ENCODE measurements at regions not wholly inside any gene's neighbourhood (a gene's known extent, or its start where the extent isn't known, plus 50 kb on each side); places are given as distances from the start of the nearest gene placed in this dataset.

DNA sequence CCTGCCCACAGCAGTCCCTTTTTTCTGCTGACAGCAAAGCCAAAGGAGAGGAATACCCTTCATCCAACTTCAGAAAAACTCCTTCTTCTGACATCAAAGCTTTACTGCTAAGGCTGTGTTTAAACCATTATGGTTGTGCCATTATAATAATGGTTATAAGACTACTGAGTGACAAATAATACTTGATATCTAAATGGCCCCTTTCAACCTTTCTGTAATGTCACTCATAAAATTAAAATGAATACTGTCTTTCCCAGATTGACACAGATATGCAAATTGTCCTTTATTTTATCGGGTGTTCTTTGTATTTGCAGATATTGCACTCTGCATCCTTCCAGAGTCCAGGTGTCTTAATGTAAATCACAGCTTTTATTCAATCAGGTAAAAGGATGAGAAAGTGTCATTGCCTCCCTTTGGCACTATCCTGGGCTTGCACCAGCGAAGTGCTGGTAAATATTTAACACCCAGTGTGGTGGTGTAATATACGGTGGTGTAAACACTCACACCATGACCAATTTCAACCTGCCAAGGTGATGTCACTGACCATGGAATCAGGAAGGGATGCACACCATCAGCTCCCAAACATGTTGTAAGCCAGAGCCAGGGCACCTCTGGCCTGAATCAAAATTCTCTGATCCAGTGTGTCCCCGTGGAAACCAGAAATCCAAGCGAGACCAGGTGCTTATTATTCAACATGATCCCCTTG lies 139.4 kb upstream of the TENM3 start:
- Histone ChIP-seq H3K36me3 (ENCODE audit: low read depth) (no peaks in the 10 kb centered on the region), H3K4me3 (ENCODE audit: severe bottlenecking) (no peak overlapping the region), H3K27ac (ENCODE audit: poor library complexity, severe bottlenecking) (no peak overlapping the region), H3K4me1 (ENCODE audit: insufficient read depth, poor library complexity, severe bottlenecking) (no peaks in the 10 kb centered on the region), H3K27me3 (ENCODE audit: insufficient read depth, poor library complexity, severe bottlenecking) (no peaks in the 10 kb centered on the region), H3K9me3 (ENCODE audit: severe bottlenecking) (no peaks in the 10 kb centered on the region)
- ATAC-seq (ENCODE audit: low read depth) (no peak), DNase-seq (ENCODE audit: low spot score) (no peak)
- TF ChIP-seq, protein P1, sequence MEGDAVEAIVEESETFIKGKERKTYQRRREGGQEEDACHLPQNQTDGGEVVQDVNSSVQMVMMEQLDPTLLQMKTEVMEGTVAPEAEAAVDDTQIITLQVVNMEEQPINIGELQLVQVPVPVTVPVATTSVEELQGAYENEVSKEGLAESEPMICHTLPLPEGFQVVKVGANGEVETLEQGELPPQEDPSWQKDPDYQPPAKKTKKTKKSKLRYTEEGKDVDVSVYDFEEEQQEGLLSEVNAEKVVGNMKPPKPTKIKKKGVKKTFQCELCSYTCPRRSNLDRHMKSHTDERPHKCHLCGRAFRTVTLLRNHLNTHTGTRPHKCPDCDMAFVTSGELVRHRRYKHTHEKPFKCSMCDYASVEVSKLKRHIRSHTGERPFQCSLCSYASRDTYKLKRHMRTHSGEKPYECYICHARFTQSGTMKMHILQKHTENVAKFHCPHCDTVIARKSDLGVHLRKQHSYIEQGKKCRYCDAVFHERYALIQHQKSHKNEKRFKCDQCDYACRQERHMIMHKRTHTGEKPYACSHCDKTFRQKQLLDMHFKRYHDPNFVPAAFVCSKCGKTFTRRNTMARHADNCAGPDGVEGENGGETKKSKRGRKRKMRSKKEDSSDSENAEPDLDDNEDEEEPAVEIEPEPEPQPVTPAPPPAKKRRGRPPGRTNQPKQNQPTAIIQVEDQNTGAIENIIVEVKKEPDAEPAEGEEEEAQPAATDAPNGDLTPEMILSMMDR (IDR thresholded peaks at IDR 0.05; ENCODE audit: poor library complexity, severe bottlenecking) = no peak

DNA sequence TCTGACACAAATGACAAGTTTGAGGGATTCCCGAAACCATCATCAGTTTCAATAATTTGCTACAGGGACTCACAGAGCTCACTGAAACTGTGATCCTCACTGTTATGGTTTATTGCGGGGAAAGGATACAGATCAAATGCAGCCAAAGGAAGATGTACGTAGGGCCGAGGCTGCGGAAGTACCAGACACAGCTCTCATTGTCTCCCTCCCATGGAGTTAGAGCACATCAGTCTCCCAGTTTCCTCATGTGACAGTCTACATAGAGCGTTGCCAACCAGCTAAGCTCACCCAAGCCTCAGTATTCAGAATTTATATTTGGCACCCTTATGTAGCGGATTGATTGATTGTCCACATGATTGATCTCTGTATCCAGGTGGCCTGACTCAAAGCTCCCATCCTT lies 137.8 kb upstream of the TENM3 start:
- H3K4me1 ChIP-seq (ENCODE audit: insufficient read depth, poor library complexity, severe bottlenecking) = no peaks in the 10 kb centered on the region
- H3K9me3 ChIP-seq (ENCODE audit: severe bottlenecking) = no peaks in the 10 kb centered on the region
- ATAC-seq (ENCODE audit: low read depth) = no peak
- TF ChIP-seq, protein P1 (IDR thresholded peaks at IDR 0.05; ENCODE audit: poor library complexity, severe bottlenecking) = no peak
- H3K4me3 ChIP-seq (ENCODE audit: severe bottlenecking) = no peak overlapping the region
- H3K36me3 ChIP-seq (ENCODE audit: low read depth) = no peaks in the 10 kb centered on the region
- no peak for DNase-seq (ENCODE audit: low spot score)
- no peak overlapping the region for H3K27ac ChIP-seq (ENCODE audit: poor library complexity, severe bottlenecking)
- no peaks in the 10 kb centered on the region for H3K27me3 ChIP-seq (ENCODE audit: insufficient read depth, poor library complexity, severe bottlenecking)

DNA sequence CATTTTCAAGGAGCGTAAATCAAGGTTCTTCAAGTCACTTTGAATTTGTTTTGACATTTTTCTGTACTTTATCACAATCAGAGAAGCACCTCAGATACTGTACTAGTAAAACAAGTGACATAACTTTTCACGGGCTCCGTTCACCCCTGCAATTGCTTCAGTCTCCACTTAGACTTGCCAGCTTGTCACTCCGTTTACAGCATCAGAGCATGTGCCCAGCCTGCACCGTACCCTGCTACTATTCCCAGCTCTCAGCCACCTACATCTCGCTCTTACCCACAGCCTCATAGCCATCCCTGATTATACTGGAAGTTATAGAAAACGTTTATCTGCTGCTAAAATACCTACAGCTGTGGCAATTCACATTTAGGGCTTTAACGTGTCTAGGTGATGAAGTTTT lies 135.3 kb upstream of the TENM3 start:
- Histone ChIP-seq H3K9me3 (ENCODE audit: severe bottlenecking) (no peaks in the 10 kb centered on the region), H3K36me3 (ENCODE audit: low read depth) (no peaks in the 10 kb centered on the region), H3K27me3 (ENCODE audit: insufficient read depth, poor library complexity, severe bottlenecking) (no peaks in the 10 kb centered on the region), H3K4me1 (ENCODE audit: insufficient read depth, poor library complexity, severe bottlenecking) (no peaks in the 10 kb centered on the region), H3K4me3 (ENCODE audit: severe bottlenecking) (no peak overlapping the region), H3K27ac (ENCODE audit: poor library complexity, severe bottlenecking) (no peak overlapping the region)
- DNase-seq (ENCODE audit: low spot score) (no peak), ATAC-seq (ENCODE audit: low read depth) (no peak)
- TF ChIP-seq, protein P1 (IDR thresholded peaks at IDR 0.05; ENCODE audit: poor library complexity, severe bottlenecking) = no peak

DNA sequence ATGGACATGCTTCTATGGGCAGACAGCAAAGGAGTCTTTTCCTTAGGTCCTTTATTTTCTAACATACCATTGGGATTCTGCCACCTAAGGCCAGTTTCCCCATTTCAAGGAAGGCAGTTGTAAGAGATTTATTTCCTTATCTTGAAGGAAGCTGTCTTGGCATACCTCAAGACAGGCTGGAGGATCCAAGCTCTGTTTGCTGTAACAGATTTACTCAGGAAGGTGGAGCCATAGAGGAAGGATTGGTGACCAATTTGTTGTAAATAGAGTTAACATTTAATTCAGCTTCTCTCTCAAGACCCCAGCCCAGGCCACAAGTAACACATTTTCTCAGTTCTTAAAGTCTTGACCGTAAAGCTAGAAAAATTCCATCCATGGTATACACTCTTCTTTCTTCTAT lies 131.6 kb upstream of the TENM3 start:
- peaks cover 2% of the 10 kb centered on the region for H3K9me3 ChIP-seq (ENCODE audit: severe bottlenecking)
- no peak for DNase-seq (ENCODE audit: low spot score)

DNA sequence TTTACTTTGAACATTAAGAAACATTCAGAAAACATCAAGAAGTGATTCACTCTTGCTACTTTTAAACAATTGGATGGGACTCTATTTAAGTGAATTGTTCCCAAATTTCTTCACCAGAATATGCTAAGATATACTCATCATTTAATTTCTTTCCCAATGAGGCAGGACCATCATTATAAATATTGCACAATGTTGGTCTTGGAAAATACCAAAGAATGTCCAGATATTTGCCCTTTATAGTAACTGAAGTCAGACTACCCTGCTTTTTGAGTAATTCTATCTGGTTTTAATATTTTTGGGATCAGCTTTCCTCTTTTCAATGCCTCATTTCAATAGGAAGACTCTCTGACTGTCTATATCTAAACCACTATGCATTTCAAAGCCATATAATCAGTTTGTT lies 129.4 kb upstream of the TENM3 start:
- DNase-seq (ENCODE audit: low spot score) = no peak
- Histone ChIP-seq H3K27ac (ENCODE audit: poor library complexity, severe bottlenecking) (no peak overlapping the region), H3K9me3 (ENCODE audit: severe bottlenecking) (peaks cover 2% of the 10 kb centered on the region), H3K4me3 (ENCODE audit: severe bottlenecking) (no peak overlapping the region), H3K4me1 (ENCODE audit: insufficient read depth, poor library complexity, severe bottlenecking) (no peaks in the 10 kb centered on the region), H3K27me3 (ENCODE audit: insufficient read depth, poor library complexity, severe bottlenecking) (no peaks in the 10 kb centered on the region), H3K36me3 (ENCODE audit: low read depth) (no peaks in the 10 kb centered on the region)
- no peak for ATAC-seq (ENCODE audit: low read depth)
- TF ChIP-seq, protein P1 (IDR thresholded peaks at IDR 0.05; ENCODE audit: poor library complexity, severe bottlenecking) = no peak

More for the DNA sequence above, 131.6 kb upstream of the TENM3 start:
- no peaks in the 10 kb centered on the region for H3K27me3 ChIP-seq (ENCODE audit: insufficient read depth, poor library complexity, severe bottlenecking)
- no peak overlapping the region for H3K4me3 ChIP-seq (ENCODE audit: severe bottlenecking)
- ATAC-seq (ENCODE audit: low read depth) = no peak
- H3K27ac ChIP-seq (ENCODE audit: poor library complexity, severe bottlenecking) = no peak overlapping the region
- no peaks in the 10 kb centered on the region for H3K4me1 ChIP-seq (ENCODE audit: insufficient read depth, poor library complexity, severe bottlenecking)
- TF ChIP-seq, protein P1 (IDR thresholded peaks at IDR 0.05; ENCODE audit: poor library complexity, severe bottlenecking) = no peak
- H3K36me3 ChIP-seq (ENCODE audit: low read depth) = no peaks in the 10 kb centered on the region

Data from RWPE2 (cell line).